ENCODE measurements at regions not wholly inside any gene's neighbourhood (a gene's known extent, or its start where the extent isn't known, plus 50 kb on each side); places are given as distances from the start of the nearest gene placed in this dataset.

GRCh38 chrX:122739770-122740169 is 444.3 kb upstream of the GRIA3 start:
- TF ChIP-seq, protein P1, sequence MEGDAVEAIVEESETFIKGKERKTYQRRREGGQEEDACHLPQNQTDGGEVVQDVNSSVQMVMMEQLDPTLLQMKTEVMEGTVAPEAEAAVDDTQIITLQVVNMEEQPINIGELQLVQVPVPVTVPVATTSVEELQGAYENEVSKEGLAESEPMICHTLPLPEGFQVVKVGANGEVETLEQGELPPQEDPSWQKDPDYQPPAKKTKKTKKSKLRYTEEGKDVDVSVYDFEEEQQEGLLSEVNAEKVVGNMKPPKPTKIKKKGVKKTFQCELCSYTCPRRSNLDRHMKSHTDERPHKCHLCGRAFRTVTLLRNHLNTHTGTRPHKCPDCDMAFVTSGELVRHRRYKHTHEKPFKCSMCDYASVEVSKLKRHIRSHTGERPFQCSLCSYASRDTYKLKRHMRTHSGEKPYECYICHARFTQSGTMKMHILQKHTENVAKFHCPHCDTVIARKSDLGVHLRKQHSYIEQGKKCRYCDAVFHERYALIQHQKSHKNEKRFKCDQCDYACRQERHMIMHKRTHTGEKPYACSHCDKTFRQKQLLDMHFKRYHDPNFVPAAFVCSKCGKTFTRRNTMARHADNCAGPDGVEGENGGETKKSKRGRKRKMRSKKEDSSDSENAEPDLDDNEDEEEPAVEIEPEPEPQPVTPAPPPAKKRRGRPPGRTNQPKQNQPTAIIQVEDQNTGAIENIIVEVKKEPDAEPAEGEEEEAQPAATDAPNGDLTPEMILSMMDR (IDR thresholded peaks at IDR 0.05), result no peak
- TF ChIP-seq POLR2A (IDR thresholded peaks at IDR 0.05), result no peak

All from ovary (tissue), 3 donors.